BJ (cell line): ENCODE measurements at regions not wholly inside any gene's neighbourhood (a gene's known extent, or its start where the extent isn't known, plus 50 kb on each side); places are given as distances from the start of the nearest gene placed in this dataset.

Experiments used
- CTCF ChIA-PET: fragments of 350-600 bp; formaldehyde crosslinking; extraction: SDS; loops from one replicate; lab custom pipeline; 2021; ENCODE audit warnings: antibody characterized with exemption, inconsistent platforms; lab: Yijun Ruan, JAX
- POLR2A ChIA-PET: fragments of 300-600 bp; sonication (Branson Sonifier 250); formaldehyde crosslinking; extraction: SDS; loops from one replicate; lab custom pipeline; 2021; ENCODE audit warnings: antibody characterized with exemption; lab: Charles Lee
- DNase-seq: peaks from one replicate; pipeline ENCODE4 v3.0.0-alpha.2; 2011; ENCODE audit warnings: low read depth
- H3K27me3 ChIP-seq: 2 replicates; pipeline ENCODE4 v1.6.0; 2011; ENCODE audit warnings: low read length; ENCODE audit not compliant: control insufficient read depth, insufficient read depth
- H3K36me3 ChIP-seq: 2 replicates; pipeline ENCODE4 v1.5.1; 2011; ENCODE audit warnings: low read length; ENCODE audit not compliant: control insufficient read depth, insufficient read depth
- H3K4me3 ChIP-seq: 2 replicates; pipeline ENCODE4 v1.5.1; 2011; ENCODE audit warnings: low read depth, mild to moderate bottlenecking, control low read depth, low read length
- TF ChIP-seq, protein P1 (sequence below): IDR thresholded peaks from 2 replicates; pipeline ENCODE4 v1.5.1; 2011; ENCODE audit warnings: low read depth, mild to moderate bottlenecking, control low read depth, inconsistent platforms, low read length, moderate library complexity; ENCODE audit not compliant: insufficient read depth

DNA sequence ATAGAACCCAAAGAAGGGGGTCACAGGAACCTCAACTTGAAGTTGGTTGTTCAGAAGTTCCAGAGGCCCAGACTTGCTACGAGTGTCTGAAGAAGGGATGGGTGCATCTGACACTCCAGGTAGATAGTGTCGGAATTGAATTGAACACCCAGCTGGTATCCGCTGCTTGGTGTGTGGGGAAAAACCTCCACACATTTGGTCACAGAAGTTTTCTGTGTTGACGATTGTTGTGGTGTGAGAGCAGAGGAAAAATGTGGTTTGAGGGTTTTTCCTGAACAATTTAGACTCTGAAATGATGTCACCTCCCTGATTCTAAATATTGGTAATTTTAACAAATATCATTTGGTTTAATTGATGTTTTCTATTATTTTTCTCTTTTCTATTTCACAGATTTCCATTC lies 218.8 kb upstream of the CTNNB1 start:
- CTCF ChIA-PET = no interaction called here
- H3K36me3 ChIP-seq = no peaks in the 10 kb centered on the region
- no peak for DNase-seq
- no peaks in the 10 kb centered on the region for H3K27me3 ChIP-seq
- POLR2A ChIA-PET = no interaction called here
- TF ChIP-seq, protein P1, sequence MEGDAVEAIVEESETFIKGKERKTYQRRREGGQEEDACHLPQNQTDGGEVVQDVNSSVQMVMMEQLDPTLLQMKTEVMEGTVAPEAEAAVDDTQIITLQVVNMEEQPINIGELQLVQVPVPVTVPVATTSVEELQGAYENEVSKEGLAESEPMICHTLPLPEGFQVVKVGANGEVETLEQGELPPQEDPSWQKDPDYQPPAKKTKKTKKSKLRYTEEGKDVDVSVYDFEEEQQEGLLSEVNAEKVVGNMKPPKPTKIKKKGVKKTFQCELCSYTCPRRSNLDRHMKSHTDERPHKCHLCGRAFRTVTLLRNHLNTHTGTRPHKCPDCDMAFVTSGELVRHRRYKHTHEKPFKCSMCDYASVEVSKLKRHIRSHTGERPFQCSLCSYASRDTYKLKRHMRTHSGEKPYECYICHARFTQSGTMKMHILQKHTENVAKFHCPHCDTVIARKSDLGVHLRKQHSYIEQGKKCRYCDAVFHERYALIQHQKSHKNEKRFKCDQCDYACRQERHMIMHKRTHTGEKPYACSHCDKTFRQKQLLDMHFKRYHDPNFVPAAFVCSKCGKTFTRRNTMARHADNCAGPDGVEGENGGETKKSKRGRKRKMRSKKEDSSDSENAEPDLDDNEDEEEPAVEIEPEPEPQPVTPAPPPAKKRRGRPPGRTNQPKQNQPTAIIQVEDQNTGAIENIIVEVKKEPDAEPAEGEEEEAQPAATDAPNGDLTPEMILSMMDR = no peak
- no peak overlapping the region for H3K4me3 ChIP-seq

DNA sequence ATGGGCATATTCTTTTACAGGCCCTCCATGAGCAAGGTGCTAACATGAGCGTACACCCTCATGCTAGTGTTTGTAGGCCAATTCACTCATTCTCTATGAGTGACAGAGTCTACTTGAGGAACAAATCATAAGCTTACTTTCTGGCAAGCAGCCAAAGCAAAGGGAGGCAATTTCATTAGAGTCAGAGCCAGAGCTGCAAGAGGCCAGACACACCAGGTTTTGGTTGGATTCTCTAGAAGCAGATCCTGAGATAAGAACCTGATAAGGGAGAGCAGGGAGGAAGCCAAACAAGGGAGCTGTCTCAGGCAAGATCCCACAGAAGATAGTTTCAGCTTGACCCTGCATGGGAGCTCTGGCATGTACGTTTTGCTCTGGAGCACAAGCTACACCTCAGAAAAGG lies 214.1 kb upstream of the CTNNB1 start:
- H3K4me3 ChIP-seq = no peak overlapping the region
- ChIA-PET POLR2A (no interaction called here), CTCF (interaction anchor here (1.0 kb wide), 1 partner anchor 34 kb away, joined by 3 read pairs; no protein-coding TSS in a partner anchor)
- TF ChIP-seq, protein P1 = no peak
- H3K27me3 ChIP-seq = peaks cover 2% of the 10 kb centered on the region; the same call in 1 of the 2 replicates
- no peak for DNase-seq
- H3K36me3 ChIP-seq = no peaks in the 10 kb centered on the region

DNA sequence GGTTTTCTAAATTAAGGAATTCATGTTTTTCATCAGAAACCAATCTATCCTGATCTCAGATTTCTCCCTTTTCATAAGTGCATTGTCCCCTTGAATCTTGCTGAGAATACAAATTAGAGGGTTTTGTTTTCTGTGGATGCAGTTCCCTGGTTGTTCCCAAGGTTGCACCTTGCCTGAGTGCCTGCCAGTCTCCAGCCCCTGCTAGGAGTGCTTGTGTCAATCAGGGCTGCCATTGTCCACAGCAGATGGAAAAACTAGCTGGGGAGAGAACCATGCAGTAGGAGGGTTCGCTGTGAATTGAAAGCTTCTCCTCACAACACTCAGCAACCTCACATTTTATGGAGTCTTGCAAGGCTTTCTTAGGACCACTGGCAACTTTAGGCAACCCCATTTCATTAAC lies 210.8 kb upstream of the CTNNB1 start:
- POLR2A ChIA-PET = no interaction called here
- CTCF ChIA-PET = no interaction called here
- H3K4me3 ChIP-seq = no peak overlapping the region
- no peak for DNase-seq
- TF ChIP-seq, protein P1 = no peak
- H3K27me3 ChIP-seq = peaks cover 2% of the 10 kb centered on the region; the same call in 1 of the 2 replicates
- no peaks in the 10 kb centered on the region for H3K36me3 ChIP-seq

DNA sequence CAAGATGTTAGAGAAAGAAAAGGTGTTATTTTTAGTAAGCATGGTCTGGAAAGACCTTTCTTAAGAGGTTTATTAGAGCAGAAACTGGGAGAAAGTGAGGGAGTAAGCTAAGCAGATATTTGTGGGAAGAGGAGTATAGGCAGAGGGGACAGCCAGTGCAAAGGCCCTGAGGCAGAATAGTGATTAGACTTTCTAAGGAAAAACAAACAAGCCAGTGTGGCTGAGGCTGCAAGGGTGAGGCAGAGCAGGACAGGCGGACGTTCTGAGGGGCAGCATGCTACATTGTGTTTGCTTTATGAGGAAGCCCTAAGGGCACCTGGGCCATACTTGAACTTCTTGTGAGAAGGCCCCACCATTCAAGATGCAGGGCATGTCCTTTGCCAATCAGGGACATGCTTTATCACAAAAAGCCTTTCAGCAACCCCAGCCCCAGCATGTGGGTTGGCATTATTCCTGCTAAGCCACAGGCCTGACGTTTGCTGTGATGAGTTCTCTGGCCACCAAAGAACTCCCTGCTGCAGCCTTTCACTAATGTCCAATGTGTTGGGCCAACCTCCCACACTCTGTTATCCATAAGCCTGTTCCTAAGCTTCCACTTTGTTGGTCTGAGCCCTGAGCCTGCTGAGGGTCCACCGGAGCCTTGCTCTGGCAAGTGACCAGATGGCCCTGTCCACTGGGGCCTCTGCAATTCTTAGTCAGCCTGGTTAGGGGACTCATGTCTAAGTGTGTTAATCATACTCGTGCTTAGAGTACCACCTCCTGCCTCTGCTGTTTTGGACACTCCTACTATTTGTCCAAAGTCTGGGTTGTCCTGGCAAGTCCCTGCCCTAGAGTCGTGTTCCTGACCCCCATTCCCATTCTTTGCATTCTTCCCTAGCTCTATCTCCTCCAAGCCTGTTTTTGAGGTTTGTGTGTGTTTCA lies 209.9 kb upstream of the CTNNB1 start:
- no peak overlapping the region for H3K4me3 ChIP-seq
- H3K27me3 ChIP-seq = peaks cover 2% of the 10 kb centered on the region; the same call in 1 of the 2 replicates
- CTCF ChIA-PET = no interaction called here
- TF ChIP-seq, protein P1 = no peak
- no peaks in the 10 kb centered on the region for H3K36me3 ChIP-seq
- DNase-seq = no peak
- POLR2A ChIA-PET = interaction anchor here (0.6 kb wide), 1 partner anchor 934 kb away, joined by 20 read pairs; no protein-coding TSS in a partner anchor

DNA sequence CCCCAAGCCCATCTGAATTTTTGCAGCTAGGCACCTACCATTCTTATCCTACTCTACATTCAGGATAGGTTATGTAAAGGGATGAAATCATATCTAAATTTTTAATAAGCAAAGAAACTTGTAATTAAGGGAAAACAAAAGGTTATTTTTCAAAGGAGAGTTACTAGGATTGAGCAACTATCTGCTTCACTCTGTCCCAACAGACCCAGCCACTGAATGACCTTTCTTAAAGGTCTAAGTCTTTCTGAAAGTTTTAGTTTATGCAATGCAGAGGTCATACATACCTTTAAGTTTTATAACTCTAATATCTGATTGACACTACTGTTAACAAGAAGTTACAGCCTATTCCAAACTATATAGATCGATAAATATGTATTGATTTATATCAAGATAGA lies 209.2 kb upstream of the CTNNB1 start:
- no peak overlapping the region for H3K4me3 ChIP-seq
- DNase-seq = no peak
- peaks cover 2% of the 10 kb centered on the region; the same call in 1 of the 2 replicates for H3K27me3 ChIP-seq
- POLR2A ChIA-PET = interaction anchor here (0.6 kb wide), 1 partner anchor 934 kb away, joined by 20 read pairs; no protein-coding TSS in a partner anchor
- H3K36me3 ChIP-seq = no peaks in the 10 kb centered on the region
- TF ChIP-seq, protein P1 = no peak
- CTCF ChIA-PET = no interaction called here
